Ishikawa (cell line): ENCODE measurements at regions not wholly inside any gene's neighbourhood (a gene's known extent, or its start where the extent isn't known, plus 50 kb on each side); places are given as distances from the start of the nearest gene placed in this dataset.

Source experiments
- CEBPB ChIP-seq: IDR thresholded peaks from 2 replicates; pipeline ENCODE4 v1.6.1; 2012
- CREB1 ChIP-seq: IDR thresholded peaks from 2 replicates; pipeline ENCODE4 v1.6.1; 2012; ENCODE audit warnings: low read depth
- EGR1 ChIP-seq: IDR thresholded peaks from 2 replicates; pipeline ENCODE4 v1.6.1; 2012
- EP300 ChIP-seq: IDR thresholded peaks from 2 replicates; pipeline ENCODE4 v1.6.1; 2012; ENCODE audit warnings: borderline replicate concordance
- NFIC ChIP-seq: IDR thresholded peaks from 2 replicates; pipeline ENCODE4 v1.6.1; 2012
- RAD21 ChIP-seq: IDR thresholded peaks from 2 replicates; pipeline ENCODE4 v1.6.1; 2012; ENCODE audit warnings: low read depth
- TAF1 ChIP-seq: IDR thresholded peaks from 2 replicates; pipeline ENCODE4 v1.6.1; 2012; ENCODE audit warnings: low read depth, mild to moderate bottlenecking
- TCF12 ChIP-seq: IDR thresholded peaks from 2 replicates; pipeline ENCODE4 v1.6.1; 2012; ENCODE audit warnings: low read depth
- TEAD4 ChIP-seq: IDR thresholded peaks from 2 replicates; pipeline ENCODE4 v1.6.1; 2012
- YY1 ChIP-seq: IDR thresholded peaks from 2 replicates; pipeline ENCODE4 v1.6.1; 2012; ENCODE audit warnings: low read depth
- ZBTB7A ChIP-seq: IDR thresholded peaks from 2 replicates; pipeline ENCODE4 v1.6.1; 2012; ENCODE audit warnings: low read depth
- TF ChIP-seq, protein P1 (sequence below): IDR thresholded peaks from 2 replicates; pipeline ENCODE4 v1.6.1; 2012
- TF ChIP-seq, protein P2 (sequence below): IDR thresholded peaks from 2 replicates; pipeline ENCODE4 v1.6.1; 2012

DNA sequence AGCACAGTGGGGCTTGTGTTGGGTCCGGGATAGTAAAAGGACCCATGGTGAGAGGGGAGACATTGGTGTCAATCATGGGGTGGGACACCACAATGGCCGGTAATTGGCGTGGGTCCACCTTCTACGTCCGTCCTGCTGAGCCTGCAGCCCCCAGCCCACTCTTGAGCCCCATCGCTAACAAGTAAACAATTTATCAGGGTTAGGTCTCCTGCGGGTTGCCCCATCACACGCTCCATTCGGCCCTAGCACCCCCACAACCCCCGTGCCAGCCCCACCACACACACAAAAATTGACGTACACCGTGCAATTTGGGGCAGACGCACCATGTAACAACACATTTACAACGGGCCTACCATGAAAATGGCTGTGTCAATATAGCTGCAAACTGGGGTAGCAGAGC lies 86.5 kb upstream of the HTATIP2 start:
- TF ChIP-seq CEBPB = no peak
- no peak for TF ChIP-seq TEAD4
- no peak for TF ChIP-seq CREB1
- TF ChIP-seq YY1 = no peak
- TF ChIP-seq TCF12 = no peak
- TF ChIP-seq EP300 = no peak
- no peak for TF ChIP-seq ZBTB7A
- no peak for TF ChIP-seq TAF1
- no peak for TF ChIP-seq RAD21
- TF ChIP-seq NFIC = no peak
- TF ChIP-seq, protein P1, sequence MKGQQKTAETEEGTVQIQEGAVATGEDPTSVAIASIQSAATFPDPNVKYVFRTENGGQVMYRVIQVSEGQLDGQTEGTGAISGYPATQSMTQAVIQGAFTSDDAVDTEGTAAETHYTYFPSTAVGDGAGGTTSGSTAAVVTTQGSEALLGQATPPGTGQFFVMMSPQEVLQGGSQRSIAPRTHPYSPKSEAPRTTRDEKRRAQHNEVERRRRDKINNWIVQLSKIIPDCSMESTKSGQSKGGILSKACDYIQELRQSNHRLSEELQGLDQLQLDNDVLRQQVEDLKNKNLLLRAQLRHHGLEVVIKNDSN = no peak
- TF ChIP-seq, protein P2, sequence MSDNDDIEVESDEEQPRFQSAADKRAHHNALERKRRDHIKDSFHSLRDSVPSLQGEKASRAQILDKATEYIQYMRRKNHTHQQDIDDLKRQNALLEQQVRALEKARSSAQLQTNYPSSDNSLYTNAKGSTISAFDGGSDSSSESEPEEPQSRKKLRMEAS = no peak
- no peak for TF ChIP-seq EGR1
